Thyroid gland (tissue), 4 donors: ENCODE measurements at regions not wholly inside any gene's neighbourhood (a gene's known extent, or its start where the extent isn't known, plus 50 kb on each side); places are given as distances from the start of the nearest gene placed in this dataset.

Experiments used
- POLR2A ChIP-seq, 2 donors: fragments of 450-650 bp; IDR thresholded peaks; one replicate each; pipeline ENCODE4 v1.6.1; 2017; ENCODE audit warnings: antibody characterized with exemption in 2 of 2, mild to moderate bottlenecking in 2 of 2, moderate library complexity in 1 of 2
- TF ChIP-seq, protein P1 (sequence below), 6 experiments: fragments of 200-600 bp in 3 of 6; fragments of 450-650 bp in 3 of 6; sonication (generic) in 3 of 6; IDR thresholded peaks; one replicate each; pipeline ENCODE4 v1.5.1; 2016 to 2019; ENCODE audit warnings: antibody characterized with exemption in 6 of 6, mild to moderate bottlenecking in 2 of 6, inconsistent platforms in 1 of 6, moderate library complexity in 1 of 6

DNA sequence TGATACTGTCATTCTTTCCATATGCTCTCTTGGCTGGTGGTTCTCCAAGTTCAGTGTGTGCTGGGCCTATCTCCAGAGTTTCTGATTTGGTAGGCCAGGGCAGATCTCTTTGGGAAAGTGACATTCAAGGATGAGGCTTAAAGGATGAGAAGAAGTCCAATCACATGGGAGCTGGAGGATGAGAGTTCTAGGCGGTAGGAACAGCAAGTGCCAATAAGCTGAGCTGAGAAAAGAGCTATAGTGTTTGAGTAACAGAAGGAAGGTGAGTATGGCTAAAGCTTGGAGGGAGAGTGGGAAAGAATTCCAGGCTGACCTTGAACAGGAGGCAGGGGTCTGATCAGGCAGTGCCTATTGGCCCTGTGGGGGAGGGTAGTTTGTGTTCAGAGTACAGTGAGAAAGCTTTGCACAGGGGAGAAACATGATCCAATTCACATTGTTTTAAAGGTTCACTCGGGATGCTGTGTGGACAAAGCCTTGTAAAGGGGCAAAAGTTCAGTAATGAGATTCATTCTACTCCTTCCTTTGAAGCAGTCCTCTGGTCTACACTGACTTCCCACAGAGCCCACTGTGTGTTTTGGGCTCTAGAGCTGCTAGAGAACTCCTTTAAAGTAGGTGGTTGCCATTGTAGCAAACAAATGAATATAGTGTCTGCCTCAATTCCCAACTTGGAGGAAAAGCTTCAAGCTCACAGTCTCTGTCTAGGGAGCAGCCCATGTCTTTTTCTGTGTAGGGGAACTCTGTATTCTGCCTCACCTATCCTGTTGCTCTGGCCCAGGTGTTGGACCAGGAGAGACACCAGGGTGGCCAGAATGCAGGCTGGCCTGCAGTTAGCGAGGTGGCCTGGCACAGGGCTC, 81.8 kb downstream of the FASTKD2 start:
- TF ChIP-seq, protein P1, sequence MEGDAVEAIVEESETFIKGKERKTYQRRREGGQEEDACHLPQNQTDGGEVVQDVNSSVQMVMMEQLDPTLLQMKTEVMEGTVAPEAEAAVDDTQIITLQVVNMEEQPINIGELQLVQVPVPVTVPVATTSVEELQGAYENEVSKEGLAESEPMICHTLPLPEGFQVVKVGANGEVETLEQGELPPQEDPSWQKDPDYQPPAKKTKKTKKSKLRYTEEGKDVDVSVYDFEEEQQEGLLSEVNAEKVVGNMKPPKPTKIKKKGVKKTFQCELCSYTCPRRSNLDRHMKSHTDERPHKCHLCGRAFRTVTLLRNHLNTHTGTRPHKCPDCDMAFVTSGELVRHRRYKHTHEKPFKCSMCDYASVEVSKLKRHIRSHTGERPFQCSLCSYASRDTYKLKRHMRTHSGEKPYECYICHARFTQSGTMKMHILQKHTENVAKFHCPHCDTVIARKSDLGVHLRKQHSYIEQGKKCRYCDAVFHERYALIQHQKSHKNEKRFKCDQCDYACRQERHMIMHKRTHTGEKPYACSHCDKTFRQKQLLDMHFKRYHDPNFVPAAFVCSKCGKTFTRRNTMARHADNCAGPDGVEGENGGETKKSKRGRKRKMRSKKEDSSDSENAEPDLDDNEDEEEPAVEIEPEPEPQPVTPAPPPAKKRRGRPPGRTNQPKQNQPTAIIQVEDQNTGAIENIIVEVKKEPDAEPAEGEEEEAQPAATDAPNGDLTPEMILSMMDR (IDR thresholded peaks at IDR 0.05), result no peak
- TF ChIP-seq POLR2A (IDR thresholded peaks at IDR 0.05), result no peak
